ENCODE measurements at regions not wholly inside any gene's neighbourhood (a gene's known extent, or its start where the extent isn't known, plus 50 kb on each side); places are given as distances from the start of the nearest gene placed in this dataset.

GRCh38 chr20:12718619-12719018 is 290.2 kb upstream of the SPTLC3 start:
- Histone ChIP-seq H3K4me1 (ENCODE audit: control insufficient read depth in 1 of 2, insufficient read depth in 2 of 2, low read length in 2 of 2) (no peaks in the 10 kb centered on the region), H3K4me3 (ENCODE audit: low read depth in 1 of 2, low read length in 2 of 2) (no peak overlapping the region), H3K27me3 (ENCODE audit: low read depth, low read length) (no peaks in the 10 kb centered on the region), H3K27ac (ENCODE audit: low read length) (no peak overlapping the region), H3K36me3 (ENCODE audit: control insufficient read depth in 1 of 2, insufficient read depth in 2 of 2, low read length in 2 of 2) (no peaks in the 10 kb centered on the region), H3K9me3 (ENCODE audit: control insufficient read depth in 1 of 2, low read length in 2 of 2) (no peaks in the 10 kb centered on the region)

- no peak overlapping the region for H3K4me3 ChIP-seq (ENCODE audit: low read depth in 1 of 2, low read length in 2 of 2)
- no peaks in the 10 kb centered on the region for H3K4me1 ChIP-seq (ENCODE audit: control insufficient read depth in 1 of 2, insufficient read depth in 2 of 2, low read length in 2 of 2)
- no peaks in the 10 kb centered on the region for H3K9me3 ChIP-seq (ENCODE audit: control insufficient read depth in 1 of 2, low read length in 2 of 2)
- H3K27me3 ChIP-seq (ENCODE audit: low read depth, low read length) = no peaks in the 10 kb centered on the region
- no peaks in the 10 kb centered on the region for H3K36me3 ChIP-seq (ENCODE audit: control insufficient read depth in 1 of 2, insufficient read depth in 2 of 2, low read length in 2 of 2)
- no peak overlapping the region for H3K27ac ChIP-seq (ENCODE audit: low read length)
These were observed 287.1 kb upstream of the SPTLC3 start for GRCh38 chr20:12721636-12722035.

- H3K27me3 ChIP-seq (ENCODE audit: low read depth, low read length) = no peaks in the 10 kb centered on the region
- H3K9me3 ChIP-seq (ENCODE audit: control insufficient read depth in 1 of 2, low read length in 2 of 2) = no peaks in the 10 kb centered on the region
- H3K4me1 ChIP-seq (ENCODE audit: control insufficient read depth in 1 of 2, insufficient read depth in 2 of 2, low read length in 2 of 2) = no peaks in the 10 kb centered on the region
- H3K27ac ChIP-seq (ENCODE audit: low read length) = no peak overlapping the region
- no peak overlapping the region for H3K4me3 ChIP-seq (ENCODE audit: low read depth in 1 of 2, low read length in 2 of 2)
- H3K36me3 ChIP-seq (ENCODE audit: control insufficient read depth in 1 of 2, insufficient read depth in 2 of 2, low read length in 2 of 2) = no peaks in the 10 kb centered on the region
These were observed 286.7 kb upstream of the SPTLC3 start for GRCh38 chr20:12722091-12722490.

DNA sequence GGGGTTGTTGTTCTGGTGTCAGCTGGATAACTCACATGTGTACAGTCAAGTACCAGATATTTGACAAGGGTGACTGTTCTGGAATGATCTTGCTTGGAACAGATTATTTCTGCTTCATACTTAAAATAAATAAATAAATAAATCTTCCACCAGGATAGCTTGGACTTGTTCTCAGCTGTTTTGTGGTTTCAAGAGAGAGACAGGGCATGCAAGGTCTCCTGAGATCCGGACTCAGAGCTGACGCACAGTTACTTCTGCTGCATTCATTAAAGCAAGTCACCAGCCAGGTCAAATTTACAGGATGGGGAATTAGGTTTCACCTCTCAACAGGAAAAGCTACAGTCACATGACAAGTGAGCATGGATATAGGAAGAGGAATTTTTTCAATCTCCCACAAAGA is 285.0 kb upstream of the SPTLC3 start:
- Histone ChIP-seq H3K36me3 (ENCODE audit: control insufficient read depth in 1 of 2, insufficient read depth in 2 of 2, low read length in 2 of 2) (no peaks in the 10 kb centered on the region), H3K9me3 (ENCODE audit: control insufficient read depth in 1 of 2, low read length in 2 of 2) (no peaks in the 10 kb centered on the region), H3K27me3 (ENCODE audit: low read depth, low read length) (no peaks in the 10 kb centered on the region), H3K4me3 (ENCODE audit: low read depth in 1 of 2, low read length in 2 of 2) (no peak overlapping the region), H3K27ac (ENCODE audit: low read length) (no peak overlapping the region), H3K4me1 (ENCODE audit: control insufficient read depth in 1 of 2, insufficient read depth in 2 of 2, low read length in 2 of 2) (no peaks in the 10 kb centered on the region)

GRCh38 chr20:12728782-12729181 is 280.0 kb upstream of the SPTLC3 start:
- no peaks in the 10 kb centered on the region for H3K27me3 ChIP-seq (ENCODE audit: low read depth, low read length)
- no peaks in the 10 kb centered on the region for H3K9me3 ChIP-seq (ENCODE audit: control insufficient read depth in 1 of 2, low read length in 2 of 2)
- H3K4me1 ChIP-seq (ENCODE audit: control insufficient read depth in 1 of 2, insufficient read depth in 2 of 2, low read length in 2 of 2) = no peaks in the 10 kb centered on the region
- H3K36me3 ChIP-seq (ENCODE audit: control insufficient read depth in 1 of 2, insufficient read depth in 2 of 2, low read length in 2 of 2) = no peaks in the 10 kb centered on the region
- no peak overlapping the region for H3K27ac ChIP-seq (ENCODE audit: low read length)
- no peak overlapping the region for H3K4me3 ChIP-seq (ENCODE audit: low read depth in 1 of 2, low read length in 2 of 2)

- Histone ChIP-seq H3K27me3 (ENCODE audit: low read depth, low read length) (no peaks in the 10 kb centered on the region), H3K27ac (ENCODE audit: low read length) (no peak overlapping the region), H3K4me1 (ENCODE audit: control insufficient read depth in 1 of 2, insufficient read depth in 2 of 2, low read length in 2 of 2) (no peaks in the 10 kb centered on the region), H3K36me3 (ENCODE audit: control insufficient read depth in 1 of 2, insufficient read depth in 2 of 2, low read length in 2 of 2) (no peaks in the 10 kb centered on the region), H3K9me3 (ENCODE audit: control insufficient read depth in 1 of 2, low read length in 2 of 2) (no peaks in the 10 kb centered on the region), H3K4me3 (ENCODE audit: low read depth in 1 of 2, low read length in 2 of 2) (no peak overlapping the region)
These were observed 279.4 kb upstream of the SPTLC3 start for GRCh38 chr20:12729326-12729725.

GRCh38 chr20:12733811-12734210 is 275.0 kb upstream of the SPTLC3 start:
- Histone ChIP-seq H3K4me3 (ENCODE audit: low read depth in 1 of 2, low read length in 2 of 2) (no peak overlapping the region), H3K27me3 (ENCODE audit: low read depth, low read length) (no peaks in the 10 kb centered on the region), H3K4me1 (ENCODE audit: control insufficient read depth in 1 of 2, insufficient read depth in 2 of 2, low read length in 2 of 2) (no peaks in the 10 kb centered on the region), H3K27ac (ENCODE audit: low read length) (no peak overlapping the region), H3K9me3 (ENCODE audit: control insufficient read depth in 1 of 2, low read length in 2 of 2) (no peaks in the 10 kb centered on the region), H3K36me3 (ENCODE audit: control insufficient read depth in 1 of 2, insufficient read depth in 2 of 2, low read length in 2 of 2) (no peaks in the 10 kb centered on the region)

DNA sequence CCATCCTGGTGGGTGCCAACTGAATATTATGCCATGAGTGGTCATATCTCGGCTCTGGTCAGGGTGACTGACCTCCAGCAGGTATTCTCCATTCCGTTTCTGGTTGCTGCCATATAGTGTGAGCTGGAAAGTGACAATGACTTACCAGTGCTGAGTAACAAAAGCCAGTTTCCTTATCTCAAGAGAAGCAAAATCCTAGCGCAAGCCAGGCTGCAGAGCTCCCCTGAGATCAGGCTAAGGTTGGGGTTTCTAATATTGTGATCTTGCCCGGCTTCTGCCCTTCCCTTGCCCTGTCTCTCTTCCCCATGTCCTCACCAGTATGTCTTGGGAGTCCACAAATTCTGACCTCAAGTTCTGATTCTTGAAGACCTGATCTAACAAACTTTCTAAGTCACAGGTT is 271.3 kb upstream of the SPTLC3 start:
- Histone ChIP-seq H3K27ac (ENCODE audit: low read length) (no peak overlapping the region), H3K9me3 (ENCODE audit: control insufficient read depth in 1 of 2, low read length in 2 of 2) (no peaks in the 10 kb centered on the region), H3K27me3 (ENCODE audit: low read depth, low read length) (no peaks in the 10 kb centered on the region), H3K4me3 (ENCODE audit: low read depth in 1 of 2, low read length in 2 of 2) (no peak overlapping the region), H3K4me1 (ENCODE audit: control insufficient read depth in 1 of 2, insufficient read depth in 2 of 2, low read length in 2 of 2) (no peaks in the 10 kb centered on the region), H3K36me3 (ENCODE audit: control insufficient read depth in 1 of 2, insufficient read depth in 2 of 2, low read length in 2 of 2) (no peaks in the 10 kb centered on the region)

DNA sequence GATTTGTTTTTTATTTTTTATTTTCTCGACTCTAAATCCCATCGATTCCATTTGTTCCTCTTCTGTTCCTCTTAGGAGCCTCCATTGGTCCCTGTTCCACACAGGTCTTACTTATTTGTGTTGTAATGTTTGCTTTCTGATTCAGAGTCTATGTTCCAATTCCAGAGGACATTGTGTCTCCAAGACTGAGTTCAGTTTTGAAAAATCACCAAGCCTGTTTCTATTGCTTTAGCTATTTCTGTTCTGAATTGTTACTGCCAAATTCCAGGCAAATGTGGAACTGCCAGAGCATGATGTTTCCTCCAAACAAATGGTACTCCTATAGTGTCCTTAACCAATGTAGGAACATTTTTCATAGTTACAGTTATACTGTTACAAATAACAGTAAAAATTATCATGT is 270.9 kb upstream of the SPTLC3 start:
- Histone ChIP-seq H3K27ac (ENCODE audit: low read length) (no peak overlapping the region), H3K27me3 (ENCODE audit: low read depth, low read length) (no peaks in the 10 kb centered on the region), H3K4me1 (ENCODE audit: control insufficient read depth in 1 of 2, insufficient read depth in 2 of 2, low read length in 2 of 2) (no peaks in the 10 kb centered on the region), H3K4me3 (ENCODE audit: low read depth in 1 of 2, low read length in 2 of 2) (no peak overlapping the region), H3K36me3 (ENCODE audit: control insufficient read depth in 1 of 2, insufficient read depth in 2 of 2, low read length in 2 of 2) (no peaks in the 10 kb centered on the region), H3K9me3 (ENCODE audit: control insufficient read depth in 1 of 2, low read length in 2 of 2) (no peaks in the 10 kb centered on the region)

DNA sequence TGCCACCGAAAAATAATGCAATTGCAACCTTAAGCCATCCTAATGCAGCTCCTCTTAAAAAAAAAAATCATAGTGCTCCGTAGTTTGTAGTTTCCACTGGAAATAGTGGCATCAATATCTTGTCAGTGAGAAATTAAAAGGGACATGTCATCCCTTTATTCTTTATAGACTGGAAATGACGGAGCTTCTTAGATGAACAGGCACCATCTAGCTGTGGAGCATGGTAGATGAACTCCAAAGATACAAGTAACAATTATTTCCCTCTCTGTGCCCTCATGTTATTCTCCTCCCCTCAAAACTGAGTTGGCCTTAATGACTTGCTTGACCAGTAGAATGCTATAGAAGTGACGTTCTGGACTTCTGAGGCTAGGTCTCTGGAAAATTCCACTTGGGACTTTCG is 268.1 kb upstream of the SPTLC3 start:
- Histone ChIP-seq H3K9me3 (ENCODE audit: control insufficient read depth in 1 of 2, low read length in 2 of 2) (no peaks in the 10 kb centered on the region), H3K4me1 (ENCODE audit: control insufficient read depth in 1 of 2, insufficient read depth in 2 of 2, low read length in 2 of 2) (no peaks in the 10 kb centered on the region), H3K4me3 (ENCODE audit: low read depth in 1 of 2, low read length in 2 of 2) (no peak overlapping the region), H3K27ac (ENCODE audit: low read length) (no peak overlapping the region), H3K27me3 (ENCODE audit: low read depth, low read length) (no peaks in the 10 kb centered on the region), H3K36me3 (ENCODE audit: control insufficient read depth in 1 of 2, insufficient read depth in 2 of 2, low read length in 2 of 2) (no peaks in the 10 kb centered on the region)

- H3K27me3 ChIP-seq (ENCODE audit: low read depth, low read length) = no peaks in the 10 kb centered on the region
- H3K27ac ChIP-seq (ENCODE audit: low read length) = no peak overlapping the region
- H3K4me3 ChIP-seq (ENCODE audit: low read depth in 1 of 2, low read length in 2 of 2) = no peak overlapping the region
- H3K4me1 ChIP-seq (ENCODE audit: control insufficient read depth in 1 of 2, insufficient read depth in 2 of 2, low read length in 2 of 2) = no peaks in the 10 kb centered on the region
- no peaks in the 10 kb centered on the region for H3K36me3 ChIP-seq (ENCODE audit: control insufficient read depth in 1 of 2, insufficient read depth in 2 of 2, low read length in 2 of 2)
- no peaks in the 10 kb centered on the region for H3K9me3 ChIP-seq (ENCODE audit: control insufficient read depth in 1 of 2, low read length in 2 of 2)
These were observed 264.7 kb upstream of the SPTLC3 start for GRCh38 chr20:12744037-12744436.

DNA sequence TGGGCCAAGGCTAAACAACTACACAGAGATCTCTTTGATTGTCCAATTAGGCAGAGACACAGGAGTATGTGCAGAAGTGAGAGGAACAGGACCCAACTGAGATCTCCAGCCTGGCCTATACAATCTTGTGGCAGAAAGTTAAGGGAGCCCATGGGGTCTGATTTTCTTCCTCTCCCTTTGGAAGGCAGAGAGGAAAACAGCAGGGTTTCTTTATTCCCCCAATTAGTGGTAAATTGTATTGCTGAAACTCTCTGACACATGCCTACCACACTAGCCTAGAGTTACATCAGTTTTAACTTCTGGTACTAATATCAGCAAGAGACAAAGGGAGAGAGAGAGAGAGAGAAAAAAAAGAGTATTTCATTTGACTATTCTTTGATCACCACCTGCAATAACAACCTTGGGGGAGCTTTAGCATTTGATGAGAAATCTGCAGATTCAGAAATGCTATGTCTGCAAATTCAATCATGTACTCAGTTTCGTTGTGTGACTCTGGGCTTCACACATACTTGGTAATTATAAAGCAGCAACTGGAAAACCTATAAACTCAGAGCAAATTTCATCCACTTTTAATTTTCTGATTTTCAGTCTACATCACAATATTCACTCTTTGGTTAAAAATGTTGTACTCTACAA is 260.3 kb upstream of the SPTLC3 start:
- H3K27me3 ChIP-seq (ENCODE audit: low read depth, low read length) = no peaks in the 10 kb centered on the region
- no peak overlapping the region for H3K27ac ChIP-seq (ENCODE audit: low read length)
- no peaks in the 10 kb centered on the region for H3K9me3 ChIP-seq (ENCODE audit: control insufficient read depth in 1 of 2, low read length in 2 of 2)
- no peaks in the 10 kb centered on the region for H3K4me1 ChIP-seq (ENCODE audit: control insufficient read depth in 1 of 2, insufficient read depth in 2 of 2, low read length in 2 of 2)
- no peak overlapping the region for H3K4me3 ChIP-seq (ENCODE audit: low read depth in 1 of 2, low read length in 2 of 2)
- H3K36me3 ChIP-seq (ENCODE audit: control insufficient read depth in 1 of 2, insufficient read depth in 2 of 2, low read length in 2 of 2) = no peaks in the 10 kb centered on the region

Measured in muscle layer of duodenum (tissue), 2 donors.